Activated naive CD8-positive, alpha-beta T cell treated with anti-CD3 and anti-CD28 coated beads, Interleukin-2, amount 50 U/mL, for 16 hours (primary cell): ENCODE measurements at regions not wholly inside any gene's neighbourhood (a gene's known extent, or its start where the extent isn't known, plus 50 kb on each side); places are given as distances from the start of the nearest gene placed in this dataset.

Source experiments
- DNase-seq: peaks from one replicate; pipeline ENCODE4 v3.0.0-alpha.2; 2020; ENCODE audit warnings: low read depth, low spot score

GRCh38 chr9:89554307-89555035 is 50.3 kb upstream of the GADD45G start:
- DNase-seq, result no peak

- DNase-seq, result no peak
These were observed 51.3 kb upstream of the GADD45G start for GRCh38 chr9:89553451-89554010.

GRCh38 chr9:89550346-89550927 is 52.5 kb upstream of the SEMA4D start:
- no peak for DNase-seq

GRCh38 chr9:89549031-89549644 is 51.2 kb upstream of the SEMA4D start:
- DNase-seq, result peak; percentile 68

- no peak for DNase-seq
These were observed 50.2 kb upstream of the SEMA4D start for GRCh38 chr9:89548071-89548638.
